HFF-Myc (cell line): ENCODE measurements at regions not wholly inside any gene's neighbourhood (a gene's known extent, or its start where the extent isn't known, plus 50 kb on each side); places are given as distances from the start of the nearest gene placed in this dataset.
"Not testable (repeated sequence)": the region's sequence is repeated elsewhere in the genome, so short reads cannot be mapped to it uniquely, and the experiment has no call there.

Experiments used
- DNase-seq: peaks from one replicate; pipeline ENCODE4 v3.0.0-alpha.2; 2011; ENCODE audit warnings: low read depth; ENCODE audit errors: extremely low read depth
- H3K4me3 ChIP-seq: replicated peaks from 2 replicates; pipeline ENCODE4 v1.5.1; 2011; ENCODE audit warnings: low read depth, mild to moderate bottlenecking, control low read depth, low read length
- CTCF ChIP-seq: IDR thresholded peaks from 2 replicates; pipeline ENCODE4 v1.5.1; 2012; ENCODE audit warnings: mild to moderate bottlenecking, low read depth, low read length, control low read depth; ENCODE audit errors: missing control alignments

- TF ChIP-seq CTCF: no peak
These were observed 57.6 kb upstream of the TIAM2 start for GRCh38 chr6:154937306-154938220.

GRCh38 chr6:154938221-154938580 is 56.9 kb upstream of the TIAM2 start:
- TF ChIP-seq CTCF: no peak
- DNase-seq: no peak
- no peak overlapping the region for H3K4me3 ChIP-seq

More at GRCh38 chr6:154937306-154938220, 57.6 kb upstream of the TIAM2 start:
- no peak overlapping the region for H3K4me3 ChIP-seq
- DNase-seq: no peak

- H3K4me3 ChIP-seq, DNase-seq: not testable (repeated sequence)
These were observed 56.3 kb upstream of the TIAM2 start for GRCh38 chr6:154938727-154939285.

GRCh38 chr6:154942770-154943169 is 52.3 kb upstream of the TIAM2 start:
- no peak for TF ChIP-seq CTCF
- DNase-seq: no peak
- no peak overlapping the region for H3K4me3 ChIP-seq

GRCh38 chr6:154945271-154945890 is 49.7 kb upstream of the TIAM2 start:
- no peak for TF ChIP-seq CTCF
- no peak overlapping the region for H3K4me3 ChIP-seq
- no peak for DNase-seq
